Stomach (tissue), 8 donors: ENCODE measurements at regions not wholly inside any gene's neighbourhood (a gene's known extent, or its start where the extent isn't known, plus 50 kb on each side); places are given as distances from the start of the nearest gene placed in this dataset.
A peak's percentile ranks its signal among the peaks of the same experiment; 100 is the strongest.

ENCODE experiments used
- DNase-seq, 2 donors: peaks; one replicate each; pipeline versions ENCODE4 v3.0.0 to v3.0.0-alpha.2; 2013 to 2019
- H3K27ac ChIP-seq, 5 donors: fragments of 200-600 bp in 4 of 5; sonication (generic) in 4 of 5; one replicate each; pipeline ENCODE4 v1.5.1; 2013 to 2019; ENCODE audit warnings: mild to moderate bottlenecking in 1 of 5, moderate library complexity in 1 of 5
- H3K27me3 ChIP-seq, 3 donors: fragments of 200-600 bp; sonication (generic); one replicate each; pipeline ENCODE4 v1.5.1; 2017 to 2019; ENCODE audit warnings: mixed run types in 1 of 3
- H3K36me3 ChIP-seq, 4 donors: fragments of 200-600 bp; sonication (generic); 1 replicate in 3 of 4; 2 replicates in 1 of 4; pipeline ENCODE4 v1.5.1; 2016 to 2019
- H3K4me1 ChIP-seq, 4 donors: fragments of 200-600 bp; sonication (generic); one replicate each; pipeline ENCODE4 v1.5.1; 2016 to 2019
- H3K4me3 ChIP-seq, 4 donors: fragments of 200-600 bp; sonication (generic) in 3 of 4; one replicate each; pipeline ENCODE4 v1.5.1; 2016 to 2019; ENCODE audit warnings: mild to moderate bottlenecking in 1 of 4
- H3K9me3 ChIP-seq, 4 donors: fragments of 200-600 bp; sonication (generic); one replicate each; pipeline ENCODE4 v1.5.1; 2016 to 2019
- EP300 ChIP-seq: sonication (generic); formaldehyde crosslinking; IDR thresholded peaks from one replicate; pipeline ENCODE4 v1.6.1; 2017; ENCODE audit warnings: antibody characterized with exemption
- POLR2A ChIP-seq, 4 donors: fragments of 450-650 bp; IDR thresholded peaks; one replicate each; pipeline ENCODE4 v1.6.1; 2016; ENCODE audit warnings: antibody characterized with exemption in 4 of 4, control low read depth in 2 of 4, mild to moderate bottlenecking in 1 of 4, moderate library complexity in 1 of 4
- POLR2AphosphoS5 ChIP-seq, 3 donors: sonication (generic); formaldehyde crosslinking; IDR thresholded peaks; one replicate each; pipeline ENCODE4 v1.6.1; 2016; ENCODE audit warnings: antibody characterized with exemption in 3 of 3
- WGBS, 5 donors: extraction: QIAGEN DNeasy Blood & Tissue Kit in 3 of 5; methylation state at CpG; one replicate each; pipeline versions ENCODE4 v1.1.5 to v1.1.7; 2013 to 2018; 5-methylcytosine and 5-hydroxymethylcytosine counted together
- intact Hi-C: fragments of 100-400 bp; cut with DNase I; formaldehyde crosslinking; loops from one replicate; pipeline ENCODE4 v1.15.1; 2023; ENCODE audit warnings: low total_unique reads
- TF ChIP-seq, protein P1 (sequence below), 7 experiments: fragments of 450-650 bp in 4 of 7; fragments of 200-600 bp in 3 of 7; sonication (generic) in 3 of 7; IDR thresholded peaks; one replicate each; pipeline ENCODE4 v1.5.1; 2016 to 2019; ENCODE audit warnings: antibody characterized with exemption in 7 of 7, control low read depth in 2 of 7, mild to moderate bottlenecking in 1 of 7
- donor health status: healthy with polysubstance abuse.
- donor health status: Bipolar disorder and iron deficiency.
- donor health status: healthy.

DNA sequence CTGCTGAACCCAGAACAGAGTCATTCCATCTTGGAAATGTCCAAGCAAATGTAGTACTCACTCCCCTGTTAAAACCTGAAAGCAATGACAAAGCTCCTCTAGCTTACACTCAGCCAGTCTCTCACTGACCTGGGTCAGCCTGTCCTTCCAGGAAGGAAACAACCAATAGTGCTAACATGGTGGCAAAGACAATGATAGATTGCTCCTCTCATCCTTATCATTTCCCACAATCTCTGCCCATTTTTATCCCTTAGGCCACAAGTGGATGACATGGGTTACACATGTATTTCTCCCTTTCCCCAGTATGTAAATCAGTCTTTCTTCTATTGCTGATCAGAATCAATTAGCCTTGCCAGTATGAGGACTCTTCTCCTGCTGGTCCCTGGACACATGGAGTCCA lies 154.6 kb upstream of the SESN3 start:
- intact Hi-C loops: no loop called here
- DNase-seq: no peak
- no peak overlapping the region for H3K27ac ChIP-seq

DNA sequence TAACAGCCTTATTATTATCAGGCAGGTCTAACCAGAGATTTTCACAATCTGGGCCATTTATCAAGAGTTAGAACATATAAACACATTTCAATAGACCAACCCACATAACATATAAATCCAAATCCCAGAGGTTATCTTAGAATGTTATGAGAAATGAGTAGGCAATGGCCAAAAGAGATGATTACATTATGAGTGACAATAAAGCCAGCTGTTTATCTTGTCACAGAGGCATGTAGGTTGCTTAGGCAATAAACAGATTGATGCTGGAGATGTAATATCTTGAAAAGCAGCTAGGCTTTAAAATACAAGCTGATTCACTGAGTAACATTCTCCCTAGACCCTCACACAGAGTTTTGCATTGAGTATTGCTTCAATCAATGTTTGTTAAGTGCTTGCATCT lies 148.5 kb upstream of the SESN3 start:
- no peaks in the 10 kb centered on the region for H3K27me3 ChIP-seq
- H3K36me3 ChIP-seq: no peaks in the 10 kb centered on the region
- no peak for TF ChIP-seq EP300
- TF ChIP-seq, protein P1, sequence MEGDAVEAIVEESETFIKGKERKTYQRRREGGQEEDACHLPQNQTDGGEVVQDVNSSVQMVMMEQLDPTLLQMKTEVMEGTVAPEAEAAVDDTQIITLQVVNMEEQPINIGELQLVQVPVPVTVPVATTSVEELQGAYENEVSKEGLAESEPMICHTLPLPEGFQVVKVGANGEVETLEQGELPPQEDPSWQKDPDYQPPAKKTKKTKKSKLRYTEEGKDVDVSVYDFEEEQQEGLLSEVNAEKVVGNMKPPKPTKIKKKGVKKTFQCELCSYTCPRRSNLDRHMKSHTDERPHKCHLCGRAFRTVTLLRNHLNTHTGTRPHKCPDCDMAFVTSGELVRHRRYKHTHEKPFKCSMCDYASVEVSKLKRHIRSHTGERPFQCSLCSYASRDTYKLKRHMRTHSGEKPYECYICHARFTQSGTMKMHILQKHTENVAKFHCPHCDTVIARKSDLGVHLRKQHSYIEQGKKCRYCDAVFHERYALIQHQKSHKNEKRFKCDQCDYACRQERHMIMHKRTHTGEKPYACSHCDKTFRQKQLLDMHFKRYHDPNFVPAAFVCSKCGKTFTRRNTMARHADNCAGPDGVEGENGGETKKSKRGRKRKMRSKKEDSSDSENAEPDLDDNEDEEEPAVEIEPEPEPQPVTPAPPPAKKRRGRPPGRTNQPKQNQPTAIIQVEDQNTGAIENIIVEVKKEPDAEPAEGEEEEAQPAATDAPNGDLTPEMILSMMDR (IDR thresholded peaks at IDR 0.05): no peak
- H3K4me1 ChIP-seq: no peaks in the 10 kb centered on the region
- DNase-seq: no peak
- intact Hi-C loops: no loop called here
- no peaks in the 10 kb centered on the region for H3K9me3 ChIP-seq
- no peak overlapping the region for H3K27ac ChIP-seq
- H3K4me3 ChIP-seq: no peak overlapping the region

More for the DNA sequence above, 154.6 kb upstream of the SESN3 start:
- Histone ChIP-seq H3K4me1 (no peaks in the 10 kb centered on the region), H3K4me3 (no peak overlapping the region), H3K9me3 (no peaks in the 10 kb centered on the region), H3K27me3 (no peaks in the 10 kb centered on the region), H3K36me3 (no peaks in the 10 kb centered on the region)
- TF ChIP-seq EP300: no peak
- TF ChIP-seq, protein P1 (IDR thresholded peaks at IDR 0.05): no peak

DNA sequence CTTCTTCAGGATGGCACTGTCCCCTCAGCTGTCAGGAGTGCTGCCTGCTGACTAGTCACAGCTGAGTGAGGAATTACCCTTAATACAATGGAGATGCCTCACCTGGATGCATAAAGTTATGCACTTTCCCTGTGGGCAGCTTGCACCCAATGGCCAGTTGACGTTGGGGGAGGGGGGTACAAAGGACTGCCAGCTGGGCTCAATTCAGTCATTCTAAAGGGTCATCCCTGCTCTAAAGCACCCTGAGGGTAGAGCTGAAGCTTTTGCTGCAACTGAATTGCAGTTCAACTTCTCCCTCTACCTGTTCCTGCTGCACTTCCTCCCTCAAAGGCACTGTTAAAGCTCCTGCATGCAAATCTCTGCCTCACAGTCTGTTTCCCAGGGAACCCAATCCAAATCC lies 147.8 kb upstream of the SESN3 start:
- no peak overlapping the region for H3K27ac ChIP-seq
- WGBS, 5 donors: 92 to 100% (median 100%) methylated on average over 1 of the region's 1 CpG

DNA sequence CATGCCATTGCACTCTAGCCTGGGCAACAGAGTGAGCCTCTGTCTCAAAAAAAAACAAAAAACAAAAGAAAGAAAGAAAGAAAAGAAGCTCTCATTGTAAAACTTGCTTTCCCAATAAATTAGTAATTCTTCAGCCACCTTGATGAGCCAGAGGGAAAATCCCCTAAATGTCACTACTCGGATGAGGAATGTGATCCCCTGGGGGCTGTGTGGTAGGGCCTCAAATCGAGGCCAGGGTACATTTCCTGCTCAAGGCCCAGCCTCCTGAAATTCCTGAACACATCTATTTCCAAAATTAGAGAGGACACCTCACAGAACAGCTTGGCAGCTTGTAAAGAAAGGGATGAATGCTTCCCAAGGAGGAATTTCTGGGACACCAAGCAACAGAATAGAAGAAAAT lies 147.1 kb upstream of the SESN3 start:
- intact Hi-C loops: no loop called here
- Histone ChIP-seq H3K9me3 (no peaks in the 10 kb centered on the region), H3K36me3 (no peaks in the 10 kb centered on the region), H3K4me1 (no peaks in the 10 kb centered on the region), H3K27ac (no peak overlapping the region), H3K4me3 (no peak overlapping the region), H3K27me3 (no peaks in the 10 kb centered on the region)
- no peak for DNase-seq
- 62 to 76% (median 68%) methylated on average over 2 of the region's 2 CpGs for WGBS, 5 donors
- TF ChIP-seq EP300 (no peak), POLR2A (IDR thresholded peaks at IDR 0.05) (no peak), POLR2AphosphoS5 (IDR thresholded peaks at IDR 0.05) (no peak)
- TF ChIP-seq, protein P1 (IDR thresholded peaks at IDR 0.05): no peak

More for the DNA sequence above, 147.8 kb upstream of the SESN3 start:
- no peak for DNase-seq
- Histone ChIP-seq H3K4me3 (no peak overlapping the region), H3K27me3 (no peaks in the 10 kb centered on the region), H3K9me3 (no peaks in the 10 kb centered on the region), H3K36me3 (no peaks in the 10 kb centered on the region), H3K4me1 (no peaks in the 10 kb centered on the region)
- no peak for TF ChIP-seq POLR2A (IDR thresholded peaks at IDR 0.05)
- TF ChIP-seq POLR2AphosphoS5 (IDR thresholded peaks at IDR 0.05): no peak
- TF ChIP-seq, protein P1 (IDR thresholded peaks at IDR 0.05): no peak
- no peak for TF ChIP-seq EP300
- intact Hi-C loops: no loop called here

DNA sequence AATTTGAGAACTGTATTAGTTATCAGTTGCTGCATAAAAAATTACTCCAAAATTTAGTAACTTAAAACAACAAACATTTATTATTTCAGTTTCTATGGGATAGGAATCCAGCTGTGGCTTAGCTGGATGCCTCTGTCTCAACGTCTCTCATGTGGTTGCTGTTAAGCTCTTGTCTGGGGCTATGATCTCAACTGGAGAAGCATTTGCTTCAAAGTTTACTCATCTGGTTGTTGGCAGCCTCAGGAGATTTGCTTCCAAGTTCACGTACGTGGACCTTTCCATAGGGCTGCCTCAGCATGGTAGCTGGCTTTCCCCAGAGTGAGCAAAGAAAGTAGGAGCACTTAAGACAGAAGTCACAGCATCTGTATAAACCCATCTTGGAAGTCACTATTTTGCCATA lies 144.9 kb upstream of the SESN3 start:
- 27 to 55% (median 46%) methylated on average over 3 of the region's 3 CpGs for WGBS, 5 donors
- Histone ChIP-seq H3K36me3 (no peaks in the 10 kb centered on the region), H3K27me3 (no peaks in the 10 kb centered on the region), H3K9me3 (no peaks in the 10 kb centered on the region), H3K4me1 (no peaks in the 10 kb centered on the region), H3K27ac (no peak overlapping the region), H3K4me3 (no peak overlapping the region)
- no peak for TF ChIP-seq POLR2A (IDR thresholded peaks at IDR 0.05)
- TF ChIP-seq POLR2AphosphoS5 (IDR thresholded peaks at IDR 0.05): peak in 1 of 3 donors; percentile 28
- no peak for TF ChIP-seq EP300
- TF ChIP-seq, protein P1 (IDR thresholded peaks at IDR 0.05): no peak
- intact Hi-C loops: no loop called here
- no peak for DNase-seq
